ENCODE measurements at regions not wholly inside any gene's neighbourhood (a gene's known extent, or its start where the extent isn't known, plus 50 kb on each side); places are given as distances from the start of the nearest gene placed in this dataset.

DNA sequence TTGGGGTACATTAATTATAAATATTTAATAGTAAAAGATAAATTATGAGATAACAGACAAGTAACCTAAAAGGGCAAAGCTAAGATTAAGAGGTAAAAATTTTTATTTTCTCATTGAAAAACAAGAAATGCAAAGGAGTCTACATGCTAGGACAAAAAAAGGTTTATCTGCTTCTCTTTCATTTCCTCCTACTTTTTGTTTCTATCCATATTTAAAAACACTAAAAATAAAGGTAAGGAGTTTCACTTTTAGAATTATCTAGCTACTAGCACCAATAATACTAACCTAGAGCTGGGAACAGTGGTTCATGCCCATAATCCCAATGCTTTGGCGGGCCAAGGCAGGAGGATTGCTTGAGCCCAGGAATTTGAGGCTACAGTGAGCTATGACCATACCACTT is 1551.7 kb upstream of the SLC39A10 start:
- TF ChIP-seq EP300 (IDR thresholded peaks at IDR 0.05; ENCODE audit: borderline replicate concordance in 1 of 2, low read depth in 1 of 2, low read length in 1 of 2) = no peak
- TF ChIP-seq POLR2AphosphoS5 (IDR thresholded peaks at IDR 0.05; ENCODE audit: low read depth, low read length) = no peak
- TF ChIP-seq, protein P1, sequence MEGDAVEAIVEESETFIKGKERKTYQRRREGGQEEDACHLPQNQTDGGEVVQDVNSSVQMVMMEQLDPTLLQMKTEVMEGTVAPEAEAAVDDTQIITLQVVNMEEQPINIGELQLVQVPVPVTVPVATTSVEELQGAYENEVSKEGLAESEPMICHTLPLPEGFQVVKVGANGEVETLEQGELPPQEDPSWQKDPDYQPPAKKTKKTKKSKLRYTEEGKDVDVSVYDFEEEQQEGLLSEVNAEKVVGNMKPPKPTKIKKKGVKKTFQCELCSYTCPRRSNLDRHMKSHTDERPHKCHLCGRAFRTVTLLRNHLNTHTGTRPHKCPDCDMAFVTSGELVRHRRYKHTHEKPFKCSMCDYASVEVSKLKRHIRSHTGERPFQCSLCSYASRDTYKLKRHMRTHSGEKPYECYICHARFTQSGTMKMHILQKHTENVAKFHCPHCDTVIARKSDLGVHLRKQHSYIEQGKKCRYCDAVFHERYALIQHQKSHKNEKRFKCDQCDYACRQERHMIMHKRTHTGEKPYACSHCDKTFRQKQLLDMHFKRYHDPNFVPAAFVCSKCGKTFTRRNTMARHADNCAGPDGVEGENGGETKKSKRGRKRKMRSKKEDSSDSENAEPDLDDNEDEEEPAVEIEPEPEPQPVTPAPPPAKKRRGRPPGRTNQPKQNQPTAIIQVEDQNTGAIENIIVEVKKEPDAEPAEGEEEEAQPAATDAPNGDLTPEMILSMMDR (IDR thresholded peaks at IDR 0.05) = no peak
- TF ChIP-seq EZH2phosphoT487 (IDR thresholded peaks at IDR 0.05; ENCODE audit: borderline replicate concordance, low read depth) = no peak
- no peak for TF ChIP-seq SMC3 (IDR thresholded peaks at IDR 0.05; ENCODE audit: low read depth, low read length)
- no peak for TF ChIP-seq SIN3A (IDR thresholded peaks at IDR 0.05; ENCODE audit: borderline replicate concordance, low read depth, low read length)
- TF ChIP-seq, protein P2, sequence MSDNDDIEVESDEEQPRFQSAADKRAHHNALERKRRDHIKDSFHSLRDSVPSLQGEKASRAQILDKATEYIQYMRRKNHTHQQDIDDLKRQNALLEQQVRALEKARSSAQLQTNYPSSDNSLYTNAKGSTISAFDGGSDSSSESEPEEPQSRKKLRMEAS (IDR thresholded peaks at IDR 0.05; ENCODE audit: low read depth) = no peak
- no peak for TF ChIP-seq NRF1 (IDR thresholded peaks at IDR 0.05; ENCODE audit: low read depth, low read length)
- TF ChIP-seq, protein P3, sequence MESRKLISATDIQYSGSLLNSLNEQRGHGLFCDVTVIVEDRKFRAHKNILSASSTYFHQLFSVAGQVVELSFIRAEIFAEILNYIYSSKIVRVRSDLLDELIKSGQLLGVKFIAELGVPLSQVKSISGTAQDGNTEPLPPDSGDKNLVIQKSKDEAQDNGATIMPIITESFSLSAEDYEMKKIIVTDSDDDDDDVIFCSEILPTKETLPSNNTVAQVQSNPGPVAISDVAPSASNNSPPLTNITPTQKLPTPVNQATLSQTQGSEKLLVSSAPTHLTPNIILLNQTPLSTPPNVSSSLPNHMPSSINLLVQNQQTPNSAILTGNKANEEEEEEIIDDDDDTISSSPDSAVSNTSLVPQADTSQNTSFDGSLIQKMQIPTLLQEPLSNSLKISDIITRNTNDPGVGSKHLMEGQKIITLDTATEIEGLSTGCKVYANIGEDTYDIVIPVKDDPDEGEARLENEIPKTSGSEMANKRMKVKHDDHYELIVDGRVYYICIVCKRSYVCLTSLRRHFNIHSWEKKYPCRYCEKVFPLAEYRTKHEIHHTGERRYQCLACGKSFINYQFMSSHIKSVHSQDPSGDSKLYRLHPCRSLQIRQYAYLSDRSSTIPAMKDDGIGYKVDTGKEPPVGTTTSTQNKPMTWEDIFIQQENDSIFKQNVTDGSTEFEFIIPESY (IDR thresholded peaks at IDR 0.05; ENCODE audit: borderline replicate concordance, low read depth) = no peak
- no peak for TF ChIP-seq GABPA (IDR thresholded peaks at IDR 0.05; ENCODE audit: low read depth)
- TF ChIP-seq TAF1 (IDR thresholded peaks at IDR 0.05; ENCODE audit: borderline replicate concordance, low read depth, low read length) = no peak
- TF ChIP-seq, protein P4, sequence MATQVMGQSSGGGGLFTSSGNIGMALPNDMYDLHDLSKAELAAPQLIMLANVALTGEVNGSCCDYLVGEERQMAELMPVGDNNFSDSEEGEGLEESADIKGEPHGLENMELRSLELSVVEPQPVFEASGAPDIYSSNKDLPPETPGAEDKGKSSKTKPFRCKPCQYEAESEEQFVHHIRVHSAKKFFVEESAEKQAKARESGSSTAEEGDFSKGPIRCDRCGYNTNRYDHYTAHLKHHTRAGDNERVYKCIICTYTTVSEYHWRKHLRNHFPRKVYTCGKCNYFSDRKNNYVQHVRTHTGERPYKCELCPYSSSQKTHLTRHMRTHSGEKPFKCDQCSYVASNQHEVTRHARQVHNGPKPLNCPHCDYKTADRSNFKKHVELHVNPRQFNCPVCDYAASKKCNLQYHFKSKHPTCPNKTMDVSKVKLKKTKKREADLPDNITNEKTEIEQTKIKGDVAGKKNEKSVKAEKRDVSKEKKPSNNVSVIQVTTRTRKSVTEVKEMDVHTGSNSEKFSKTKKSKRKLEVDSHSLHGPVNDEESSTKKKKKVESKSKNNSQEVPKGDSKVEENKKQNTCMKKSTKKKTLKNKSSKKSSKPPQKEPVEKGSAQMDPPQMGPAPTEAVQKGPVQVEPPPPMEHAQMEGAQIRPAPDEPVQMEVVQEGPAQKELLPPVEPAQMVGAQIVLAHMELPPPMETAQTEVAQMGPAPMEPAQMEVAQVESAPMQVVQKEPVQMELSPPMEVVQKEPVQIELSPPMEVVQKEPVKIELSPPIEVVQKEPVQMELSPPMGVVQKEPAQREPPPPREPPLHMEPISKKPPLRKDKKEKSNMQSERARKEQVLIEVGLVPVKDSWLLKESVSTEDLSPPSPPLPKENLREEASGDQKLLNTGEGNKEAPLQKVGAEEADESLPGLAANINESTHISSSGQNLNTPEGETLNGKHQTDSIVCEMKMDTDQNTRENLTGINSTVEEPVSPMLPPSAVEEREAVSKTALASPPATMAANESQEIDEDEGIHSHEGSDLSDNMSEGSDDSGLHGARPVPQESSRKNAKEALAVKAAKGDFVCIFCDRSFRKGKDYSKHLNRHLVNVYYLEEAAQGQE (IDR thresholded peaks at IDR 0.05; ENCODE audit: low read depth, low read length) = no peak
- no peak for TF ChIP-seq RAD21 (IDR thresholded peaks at IDR 0.05; ENCODE audit: low read length)
- TF ChIP-seq FOXM1 (IDR thresholded peaks at IDR 0.05; ENCODE audit: low read depth) = no peak
